Retina (tissue), 1 donor: ENCODE measurements at regions not wholly inside any gene's neighbourhood (a gene's known extent, or its start where the extent isn't known, plus 50 kb on each side); places are given as distances from the start of the nearest gene placed in this dataset.
"Not testable (repeated sequence)": the region's sequence is repeated elsewhere in the genome, so short reads cannot be mapped to it uniquely, and the experiment has no call there.

Source experiments
- DNase-seq: peaks from one replicate; pipeline ENCODE4 v3.0.0-alpha.2; 2016

DNA sequence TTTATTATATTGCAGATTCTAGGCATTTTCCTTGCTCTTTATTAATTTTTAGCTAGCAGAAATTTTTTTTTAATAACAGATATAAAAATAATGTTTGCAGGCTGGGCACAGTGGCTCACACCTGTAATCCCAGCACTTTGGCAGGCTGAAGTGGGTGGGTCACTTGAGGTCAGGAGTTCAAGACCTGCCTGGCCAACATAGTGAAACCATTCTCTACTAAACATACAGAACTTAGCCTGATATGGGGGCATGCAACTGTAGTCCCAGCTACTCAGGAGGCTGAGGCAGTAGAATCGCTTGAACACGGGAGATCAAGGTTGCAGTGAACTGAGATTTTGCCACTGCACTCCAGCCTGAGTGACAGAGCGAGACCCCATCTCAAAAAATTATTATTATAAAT lies 304.6 kb upstream of the KCND2 start:
- DNase-seq, result not testable (repeated sequence)

DNA sequence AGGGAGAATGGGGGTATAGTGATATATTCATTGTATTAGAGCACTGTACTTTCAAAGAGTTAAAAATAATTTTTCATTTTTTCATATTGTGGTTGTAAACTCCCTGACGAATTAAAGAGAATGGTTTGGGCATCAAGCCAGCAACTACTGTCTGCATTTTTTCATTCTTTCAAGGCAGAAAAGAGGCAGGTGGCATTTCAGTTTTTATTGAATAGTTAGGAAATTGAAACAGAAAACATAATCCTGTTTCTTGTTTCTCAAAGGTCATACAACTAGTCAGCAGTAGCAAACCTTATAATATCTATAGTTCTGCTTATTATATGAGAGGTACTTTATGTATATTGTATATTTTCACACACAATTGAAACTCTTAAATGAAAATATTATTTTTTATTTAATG lies 303.9 kb upstream of the KCND2 start:
- DNase-seq, result no peak

DNA sequence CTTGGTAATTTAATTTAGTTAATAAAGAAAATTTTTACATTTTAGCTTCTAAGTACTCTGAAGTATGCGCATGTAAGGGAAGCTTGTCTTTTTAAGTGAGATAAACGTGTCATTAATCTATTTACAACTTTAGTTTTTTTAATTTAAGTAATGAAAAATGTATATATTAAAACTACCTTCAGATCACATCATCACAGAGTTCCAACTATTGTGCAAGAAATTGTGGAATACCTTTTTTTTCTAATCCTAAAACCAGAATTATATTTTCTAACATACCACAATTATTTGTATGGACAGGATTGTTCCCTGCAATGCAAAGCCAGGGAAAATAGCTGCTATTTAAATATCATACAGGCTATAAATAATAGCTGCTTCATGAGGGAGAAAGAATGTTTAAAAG lies 303.2 kb upstream of the KCND2 start:
- DNase-seq, result no peak

DNA sequence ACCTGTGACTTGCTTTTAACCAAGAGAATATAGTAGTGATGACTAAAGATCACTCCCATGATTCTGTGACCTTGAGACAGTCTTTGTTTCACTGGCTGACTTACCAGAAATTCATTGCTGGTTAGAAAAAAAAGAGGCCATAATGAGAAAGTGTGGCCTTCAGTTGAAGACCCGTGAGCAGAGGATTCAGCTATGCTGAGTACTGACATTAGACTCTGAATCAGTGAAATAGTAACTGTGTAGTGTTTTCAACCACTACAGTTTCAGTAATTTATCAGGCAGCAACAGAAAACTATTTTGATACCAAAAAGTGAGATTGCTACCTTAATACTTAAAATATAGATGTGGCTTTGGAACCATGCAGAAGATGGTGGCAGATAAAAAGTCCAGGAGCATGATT lies 298.0 kb upstream of the KCND2 start:
- no peak for DNase-seq

DNA sequence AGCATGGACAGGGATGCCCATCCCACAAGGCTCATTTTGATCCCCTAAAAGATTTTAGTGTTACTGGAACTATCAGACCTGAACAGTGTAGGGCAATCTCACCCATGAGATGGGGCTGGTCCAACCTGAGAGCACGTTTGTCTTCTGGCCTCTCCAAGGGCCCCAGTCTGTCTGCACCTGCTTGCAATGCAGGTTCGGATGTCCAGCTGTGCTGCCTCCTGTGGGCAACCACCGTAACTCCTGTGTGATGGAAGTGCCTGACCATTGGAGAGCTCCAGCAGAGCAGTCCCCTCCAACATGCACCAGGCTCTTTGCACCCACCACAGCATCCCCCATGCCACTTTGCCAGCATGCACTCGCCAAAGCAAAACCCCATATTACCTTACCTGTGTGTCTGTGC lies 290.1 kb upstream of the KCND2 start:
- DNase-seq, result no peak

DNA sequence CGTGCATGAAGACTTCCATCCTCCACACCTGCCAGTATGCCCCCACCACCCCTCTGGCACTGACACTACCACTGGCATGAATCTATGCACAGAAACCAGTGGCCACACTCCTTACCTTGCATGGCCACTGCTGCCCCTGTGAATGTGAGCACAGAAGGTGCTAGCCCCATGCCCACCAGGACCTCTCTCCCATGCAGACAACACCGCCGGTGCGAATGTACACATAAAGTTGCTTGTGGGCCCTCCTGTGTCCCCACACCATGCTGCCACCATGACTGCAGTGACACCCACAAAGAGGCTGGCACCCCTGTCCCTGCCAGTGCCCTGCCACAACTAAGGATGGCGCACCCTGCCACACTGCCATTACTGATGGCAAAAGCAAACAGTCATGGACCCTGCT lies 289.5 kb upstream of the KCND2 start:
- no peak for DNase-seq

DNA sequence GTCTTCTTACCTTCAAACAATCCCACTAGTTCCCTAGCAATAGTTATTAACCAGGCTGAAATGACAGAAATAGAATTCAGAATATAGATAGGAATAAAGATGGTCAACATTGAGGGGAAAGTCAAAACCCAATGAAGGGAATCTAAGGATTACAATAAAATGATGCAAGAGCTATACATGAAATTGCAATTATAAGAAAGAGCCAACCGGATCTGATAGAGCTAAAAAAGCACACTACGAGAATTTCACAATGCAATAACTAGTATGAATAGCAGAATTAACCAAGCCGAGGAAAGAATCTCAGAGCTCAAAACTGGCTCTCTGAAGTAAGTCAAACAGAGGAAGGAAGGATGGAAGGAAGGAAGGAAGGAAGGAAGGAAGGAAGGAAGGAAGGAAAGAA lies 288.7 kb upstream of the KCND2 start:
- no peak for DNase-seq

DNA sequence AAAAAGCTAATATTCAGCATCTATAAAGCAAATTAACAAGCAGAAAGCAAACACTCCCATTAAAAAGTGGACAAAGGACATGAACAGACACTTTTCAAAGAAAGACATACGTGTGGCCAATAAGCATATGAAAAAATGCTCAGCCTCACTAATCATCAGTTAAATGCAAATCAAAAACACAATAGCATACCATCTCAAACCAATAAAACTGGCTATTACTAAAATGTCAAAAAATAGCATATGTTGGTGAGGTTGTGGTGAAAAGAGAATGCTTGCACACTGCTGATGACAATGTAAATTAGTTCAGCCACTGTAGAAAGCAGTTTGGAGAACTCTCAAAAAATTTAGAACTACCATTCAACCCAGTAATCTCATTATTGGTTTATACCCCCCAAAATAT lies 284.6 kb upstream of the KCND2 start:
- DNase-seq, result no peak

DNA sequence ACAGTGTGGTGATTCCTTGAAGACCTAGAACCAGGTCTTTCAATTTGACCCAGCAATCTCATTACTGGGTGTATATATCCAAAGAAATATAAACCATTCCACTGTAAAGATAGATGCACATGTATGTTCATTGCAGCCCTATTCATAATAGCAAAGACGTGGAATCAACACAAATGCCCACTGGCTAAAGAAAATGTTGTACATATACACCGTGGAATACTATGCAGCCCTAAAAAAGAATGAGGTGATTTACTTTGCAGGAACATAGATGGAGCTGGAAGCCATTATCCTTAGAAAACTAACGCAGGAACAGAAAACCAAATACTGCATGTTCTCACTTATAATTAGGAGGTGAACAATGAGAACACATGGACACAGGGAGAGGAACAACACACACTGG lies 278.0 kb upstream of the KCND2 start:
- no peak for DNase-seq

DNA sequence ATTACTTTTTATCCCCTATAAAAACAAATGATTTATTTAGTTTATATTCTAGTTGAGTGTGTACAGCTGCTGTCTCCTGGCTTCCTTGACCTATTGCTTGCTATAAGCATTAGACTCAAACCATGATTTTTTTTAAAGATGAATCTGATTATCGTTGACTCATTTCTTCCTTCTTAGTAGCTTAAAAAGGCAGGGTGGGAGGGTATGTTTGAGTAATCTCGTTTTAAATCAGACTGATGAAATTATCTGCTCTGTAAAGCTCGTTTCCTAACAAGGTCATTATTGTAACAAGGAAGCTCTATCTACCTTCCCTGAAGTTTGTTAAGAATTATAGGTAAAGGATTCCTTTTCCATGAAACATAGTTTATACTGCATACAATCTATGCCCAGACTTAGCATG lies 276.3 kb upstream of the KCND2 start:
- no peak for DNase-seq

DNA sequence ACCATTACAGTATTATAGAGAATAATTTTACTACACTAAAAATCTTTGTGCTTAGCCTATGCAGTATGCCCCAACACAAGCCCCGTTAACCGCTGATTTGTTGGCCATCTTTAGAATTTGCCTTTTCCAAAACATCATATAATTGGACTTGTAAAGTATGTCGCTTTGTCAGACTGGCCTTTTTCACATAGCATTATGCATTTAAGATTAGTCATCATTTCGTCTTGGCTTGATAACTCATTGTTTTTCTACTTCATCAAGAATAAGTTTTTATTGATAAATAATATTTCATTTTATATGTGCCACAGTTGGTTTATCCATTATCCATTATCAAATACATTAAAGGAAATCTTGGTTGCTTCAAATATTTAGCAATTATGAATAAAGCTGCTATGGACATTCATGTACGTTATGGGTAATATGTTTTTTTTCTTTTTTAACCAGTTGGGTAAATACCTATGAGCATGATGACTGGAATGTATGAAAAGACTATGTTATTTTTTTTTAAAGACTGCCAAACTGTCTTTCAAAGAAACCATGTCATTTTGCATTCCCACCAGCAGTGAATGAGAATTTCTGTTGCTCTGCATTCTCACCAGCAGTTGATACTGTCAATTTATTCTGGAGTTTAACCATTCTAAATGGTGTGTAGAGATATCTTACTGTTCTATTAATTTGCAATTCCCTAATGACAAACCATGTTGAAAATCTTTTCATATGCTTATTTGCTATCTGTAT lies 273.1 kb upstream of the KCND2 start:
- no peak for DNase-seq

DNA sequence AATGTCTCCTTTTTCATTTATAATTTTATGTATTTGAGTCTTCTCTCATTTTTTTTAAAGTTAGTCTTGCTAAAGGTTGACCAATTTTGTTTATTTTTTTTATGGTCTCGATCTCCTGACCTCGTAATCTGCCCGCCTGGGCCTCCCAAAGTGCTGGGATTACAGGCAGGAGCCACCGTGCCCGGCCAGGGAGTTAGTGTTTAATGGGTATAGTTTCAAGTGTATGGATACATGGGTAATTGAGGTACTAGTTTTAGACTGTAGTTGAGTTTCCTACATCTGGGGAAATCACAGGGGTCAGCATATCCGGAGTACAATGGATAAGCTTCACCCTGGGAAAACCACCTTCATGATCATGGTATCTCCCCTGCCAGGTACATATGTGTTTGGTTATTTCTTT lies 267.3 kb upstream of the KCND2 start:
- no peak for DNase-seq

DNA sequence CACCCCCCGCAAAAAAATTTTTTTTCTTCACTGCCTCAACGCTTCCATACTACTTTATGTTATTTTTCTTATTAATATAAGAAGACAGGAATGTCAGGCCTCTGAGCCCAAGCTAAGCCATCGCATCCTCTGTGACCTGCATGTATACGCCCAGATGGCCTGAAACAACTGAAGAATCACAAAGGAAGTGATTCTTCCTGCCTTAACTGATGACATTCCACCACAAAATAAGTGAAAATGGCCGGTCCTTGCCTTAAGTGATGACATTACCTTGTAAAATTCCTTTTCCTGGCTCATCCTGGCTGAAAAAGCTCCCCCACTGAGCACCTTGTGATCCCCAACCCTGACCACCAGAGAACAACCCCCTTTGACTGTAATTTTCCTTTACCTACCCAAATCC lies 258.7 kb upstream of the KCND2 start:
- DNase-seq, result not testable (repeated sequence)

DNA sequence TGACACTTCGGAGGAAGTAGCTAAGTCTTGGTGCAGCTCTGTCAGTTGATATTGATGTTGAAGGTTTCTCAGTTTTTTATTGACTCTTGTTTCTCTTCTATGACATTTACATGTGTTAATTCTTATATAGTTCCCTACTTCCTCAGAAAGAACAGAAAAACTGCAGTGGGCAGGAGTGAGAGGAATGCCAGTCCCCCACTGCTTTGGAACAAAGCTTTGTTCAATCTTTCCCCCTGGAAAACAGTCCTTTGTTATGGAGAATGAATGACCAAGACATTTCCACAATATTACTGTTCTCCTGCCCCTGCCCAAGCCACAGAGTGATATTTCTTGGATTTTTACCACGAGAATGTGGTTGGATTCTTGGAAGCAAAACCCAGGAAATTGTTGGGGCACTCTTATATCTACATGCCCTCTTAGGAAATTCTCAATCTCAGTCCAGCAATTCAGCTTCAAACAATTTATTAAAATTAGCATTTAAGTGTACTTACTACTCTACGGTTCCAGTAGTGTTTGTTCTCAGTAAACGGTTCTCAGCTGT lies 258.0 kb upstream of the KCND2 start:
- no peak for DNase-seq

DNA sequence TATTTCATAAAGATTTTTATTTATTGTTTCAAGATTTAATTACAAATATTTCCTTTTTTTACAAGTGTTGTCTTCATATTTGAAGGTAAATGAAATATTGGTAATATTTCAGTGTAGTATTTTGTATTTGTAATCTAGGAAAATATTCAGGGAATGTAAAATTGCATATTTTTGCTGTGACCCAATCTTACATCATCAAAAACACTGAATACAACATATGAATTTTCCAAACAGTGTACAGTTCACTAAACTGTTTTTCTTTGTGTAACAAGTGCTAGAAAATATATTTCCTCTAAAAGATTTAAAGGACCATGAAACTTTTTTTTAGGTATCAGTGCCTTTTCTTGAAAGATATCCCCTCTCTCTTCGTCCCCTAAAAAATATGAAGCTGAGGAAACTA lies 251.9 kb upstream of the KCND2 start:
- no peak for DNase-seq

DNA sequence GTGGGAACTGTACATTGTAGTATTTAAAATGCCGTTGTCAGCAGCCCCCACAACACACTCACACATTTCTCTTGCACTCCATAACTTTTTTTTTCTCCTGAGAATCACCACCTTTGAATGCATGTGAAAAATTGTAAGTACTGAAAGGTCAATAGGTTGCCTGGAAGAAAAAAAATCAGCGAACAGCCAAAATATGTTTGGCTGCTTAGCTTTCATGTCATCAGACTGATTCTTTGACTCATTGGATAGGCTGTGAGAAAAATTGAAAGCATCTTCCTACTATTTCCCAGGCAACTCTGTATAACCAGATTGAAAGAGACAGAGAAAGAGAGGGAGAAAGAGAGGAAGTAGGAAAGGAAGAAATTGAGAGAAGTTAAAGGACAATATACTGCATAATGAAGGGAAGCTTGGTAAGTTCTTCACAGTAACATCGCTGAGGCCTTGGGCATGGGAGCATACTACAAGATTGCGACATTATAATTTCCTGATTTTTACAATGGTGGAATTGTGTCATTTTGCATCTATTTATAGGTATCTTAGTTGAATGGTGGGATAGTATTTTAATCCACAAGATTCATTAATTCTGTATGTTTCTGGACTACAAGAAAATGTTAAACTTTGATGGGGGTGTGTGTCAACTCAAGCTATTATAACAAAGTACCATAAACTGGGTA lies 249.3 kb upstream of the KCND2 start:
- DNase-seq, result no peak

DNA sequence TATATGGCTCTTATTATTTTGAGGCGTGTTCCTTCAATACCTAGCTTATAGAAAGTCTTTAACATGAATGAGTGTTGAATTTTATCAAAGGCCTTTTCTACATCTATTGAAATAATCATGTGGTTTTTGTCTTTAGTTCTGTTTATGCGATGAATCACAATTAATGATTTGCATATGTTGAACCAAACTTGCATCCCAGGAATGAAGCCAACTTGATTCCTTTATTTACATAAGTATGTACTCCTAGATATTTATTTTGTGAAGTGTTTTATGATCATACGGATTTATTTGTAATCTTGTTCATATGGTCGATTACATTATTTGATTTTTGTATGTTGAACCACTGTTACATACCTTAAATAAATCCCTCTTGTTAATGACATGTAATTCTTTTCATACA lies 244.3 kb upstream of the KCND2 start:
- DNase-seq, result no peak

DNA sequence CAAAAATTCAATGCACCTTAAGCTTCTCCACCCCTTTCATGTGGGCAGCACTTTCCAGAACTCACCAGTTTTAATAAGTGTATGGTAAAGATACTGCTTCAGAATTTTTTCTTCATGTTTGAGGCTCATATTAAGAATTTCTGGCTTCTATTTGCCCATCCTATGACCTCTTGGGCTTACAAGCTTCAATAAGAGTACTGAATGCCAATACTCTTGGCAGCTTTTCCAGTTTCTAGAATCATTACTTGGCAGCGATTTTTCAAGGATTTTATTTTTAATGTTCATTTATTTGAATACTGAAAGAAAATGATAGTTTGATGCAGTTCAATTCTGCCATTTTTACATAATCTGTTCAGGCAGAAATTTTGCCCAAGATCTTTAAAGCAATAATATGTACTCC lies 242.1 kb upstream of the KCND2 start:
- DNase-seq, result no peak

DNA sequence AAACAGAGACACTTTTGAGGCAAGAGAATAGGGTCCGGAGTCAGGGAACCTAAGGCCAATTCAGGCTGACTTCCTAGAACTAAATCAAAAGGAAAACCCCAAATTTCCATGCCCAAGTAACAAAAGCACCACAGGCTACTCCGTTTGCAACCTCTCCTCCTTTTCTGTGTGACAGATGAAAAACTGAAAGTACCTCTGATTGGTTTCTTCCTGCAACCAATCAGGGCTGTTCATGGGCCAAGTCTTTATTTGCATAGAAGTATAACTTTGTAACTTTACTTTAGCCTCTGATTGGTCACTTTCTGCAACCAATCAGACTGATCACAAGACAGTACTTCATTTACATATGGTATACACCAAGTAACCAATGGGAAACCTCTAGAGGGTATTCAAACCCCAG lies 239.9 kb upstream of the KCND2 start:
- no peak for DNase-seq

DNA sequence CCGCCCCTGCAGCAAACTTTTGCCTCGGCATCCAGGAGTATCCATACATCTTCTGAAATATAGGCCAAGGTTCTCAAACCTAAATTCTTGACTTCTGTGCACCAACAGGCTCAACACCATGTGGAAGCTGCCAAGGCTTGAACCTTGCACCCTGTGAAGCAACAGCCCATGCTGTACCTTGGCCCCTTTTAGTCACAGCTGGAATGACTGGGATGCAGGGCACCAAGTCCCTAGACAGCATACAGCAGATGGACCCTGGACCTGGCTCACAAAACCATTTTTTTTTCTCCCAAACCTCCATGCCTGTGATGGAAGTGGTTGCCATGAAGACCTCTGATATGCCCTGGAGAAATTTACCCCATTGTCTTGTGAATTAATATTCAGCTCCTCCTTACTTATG lies 233.8 kb upstream of the KCND2 start:
- no peak for DNase-seq

DNA sequence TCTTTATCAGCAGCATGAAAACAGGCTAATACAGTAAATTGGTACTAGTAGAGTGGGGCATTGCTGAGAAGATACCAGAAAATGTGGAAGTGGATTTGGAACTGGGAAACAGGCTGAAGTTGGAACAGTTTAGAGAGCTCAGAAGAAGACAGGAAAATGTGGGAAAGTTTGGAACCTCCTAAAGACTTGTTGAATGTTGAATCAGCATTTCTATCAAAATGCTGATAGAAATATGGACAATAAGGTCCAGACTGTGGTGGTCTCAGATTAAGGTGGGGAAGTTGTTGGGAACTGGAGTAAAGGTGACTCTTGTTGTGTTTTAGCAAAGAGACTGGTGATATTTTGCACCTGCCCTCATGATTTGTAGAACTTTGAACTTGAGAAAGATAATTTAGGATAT lies 231.2 kb upstream of the KCND2 start:
- DNase-seq, result no peak

DNA sequence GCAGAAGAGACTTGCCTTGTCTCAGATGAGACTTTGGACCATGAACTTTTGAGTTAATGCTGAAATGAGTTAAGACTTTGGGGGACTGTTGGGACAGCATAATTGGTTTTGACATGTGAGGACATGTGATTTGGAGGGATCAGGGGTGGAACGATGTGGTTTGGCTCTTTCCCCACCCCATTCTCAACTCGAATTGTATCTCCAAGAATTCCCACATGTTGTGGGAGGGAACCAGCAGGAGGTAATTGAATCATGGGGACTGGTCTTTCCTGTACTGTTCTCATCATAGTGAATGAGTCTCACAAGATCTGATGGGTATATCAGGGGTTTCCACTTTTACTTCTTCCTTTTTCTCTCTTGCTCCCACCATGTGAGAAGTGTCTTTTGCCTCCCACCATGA lies 229.7 kb upstream of the KCND2 start:
- DNase-seq, result no peak

DNA sequence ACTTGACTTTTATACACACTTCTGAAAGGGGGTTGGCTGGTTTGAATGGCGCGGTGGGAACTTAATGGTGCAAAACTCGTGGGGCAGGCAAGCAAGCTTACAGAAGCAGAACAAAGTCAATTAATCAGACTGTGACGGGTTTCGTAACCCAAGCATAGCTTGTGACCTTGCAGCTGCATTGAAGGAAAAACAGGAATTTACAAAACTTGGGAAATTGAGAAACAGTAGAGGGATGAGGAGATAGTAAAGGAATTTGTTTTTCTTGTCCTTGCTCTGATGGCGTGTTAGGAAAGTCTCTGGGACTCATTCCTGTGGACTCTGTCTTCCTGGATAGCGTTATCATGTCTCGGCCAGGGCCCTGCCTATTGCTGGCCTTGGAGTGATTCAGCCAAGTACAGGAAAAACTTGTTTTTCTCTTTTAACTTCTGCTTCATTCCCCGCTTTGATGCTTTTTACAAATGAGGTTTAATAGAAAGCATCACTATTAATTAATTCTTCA lies 220.0 kb upstream of the KCND2 start:
- DNase-seq, result no peak

DNA sequence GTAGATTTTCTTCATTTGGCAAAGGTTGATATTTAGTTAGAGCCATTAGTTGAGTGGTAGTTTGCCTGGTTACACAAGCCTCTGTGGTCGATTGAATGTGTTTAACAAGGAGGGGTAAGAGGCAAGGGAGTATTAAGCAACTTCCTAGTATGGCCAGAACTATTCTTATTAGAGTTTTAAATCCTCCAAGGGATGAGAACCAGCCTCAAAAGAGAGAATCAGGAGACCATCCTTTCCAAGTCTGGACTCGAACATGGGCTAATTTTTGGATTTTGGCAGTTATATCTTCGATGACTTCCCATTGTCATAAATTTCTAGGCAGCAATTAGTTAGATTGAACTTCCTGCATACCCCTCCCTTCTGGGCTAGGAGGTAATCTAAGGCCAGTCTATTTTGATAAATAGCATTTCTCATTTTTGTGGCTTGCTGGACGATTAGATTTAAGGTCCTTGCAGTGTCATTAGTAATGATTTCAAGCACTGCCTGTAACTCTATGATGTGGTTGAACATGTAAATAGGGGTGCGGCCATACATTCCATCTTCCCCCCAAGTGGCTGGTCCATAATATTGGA lies 219.5 kb upstream of the KCND2 start:
- no peak for DNase-seq
